Fibroblast of lung (primary cell): ENCODE measurements at regions not wholly inside any gene's neighbourhood (a gene's known extent, or its start where the extent isn't known, plus 50 kb on each side); places are given as distances from the start of the nearest gene placed in this dataset.

Experiments used
- DNase-seq, 2 donors: peaks; one replicate each; pipeline versions ENCODE4 v3.0.0 to v3.0.0-alpha.2; 2010; ENCODE audit warnings: low read depth in 2 of 2
- H2AFZ ChIP-seq: 2 replicates; pipeline ENCODE4 v1.5.1; 2012; ENCODE audit warnings: low read length, control low read depth, inconsistent platforms
- H3K27ac ChIP-seq: 2 replicates; pipeline ENCODE4 v1.5.1; 2011; ENCODE audit warnings: low read length, control low read depth; ENCODE audit not compliant: insufficient read depth
- H3K27me3 ChIP-seq: 2 replicates; pipeline ENCODE4 v1.5.1; 2011; ENCODE audit warnings: mild to moderate bottlenecking, low read length; ENCODE audit not compliant: control insufficient read depth, insufficient read depth
- H3K36me3 ChIP-seq: 2 replicates; pipeline ENCODE4 v1.5.1; 2011; ENCODE audit warnings: low read length; ENCODE audit not compliant: control insufficient read depth, insufficient read depth
- H3K4me1 ChIP-seq: 2 replicates; pipeline ENCODE4 v1.5.1; 2011; ENCODE audit warnings: low read length; ENCODE audit not compliant: control insufficient read depth, insufficient read depth; ENCODE audit errors: extremely low read depth
- H3K4me2 ChIP-seq: 2 replicates; pipeline ENCODE4 v1.5.1; 2011; ENCODE audit warnings: low read length, control low read depth; ENCODE audit not compliant: insufficient read depth; ENCODE audit errors: extremely low read depth
- H3K4me3 ChIP-seq, 4 experiments: fragments of 200-600 bp in 1 of 4; sonication (generic) in 1 of 4; replicated peaks in 1 of 4; 2 replicates each; pipeline ENCODE4 v1.5.1; 2011 to 2016; ENCODE audit warnings: low read length in 4 of 4, low read depth in 3 of 4, mild to moderate bottlenecking in 3 of 4, control low read depth in 2 of 4, inconsistent platforms in 1 of 4, mixed read lengths in 1 of 4; ENCODE audit not compliant: insufficient read depth in 1 of 4; ENCODE audit errors: control extremely low read depth in 1 of 4
- H3K79me2 ChIP-seq: 2 replicates; pipeline ENCODE4 v1.5.1; 2012; ENCODE audit warnings: mild to moderate bottlenecking, low read length, inconsistent platforms; ENCODE audit not compliant: control insufficient read depth, insufficient read depth
- H3K9ac ChIP-seq: 2 replicates; pipeline ENCODE4 v1.5.1; 2011; ENCODE audit warnings: mild to moderate bottlenecking, low read length, control low read depth; ENCODE audit not compliant: insufficient read depth
- H3K9me3 ChIP-seq: 2 replicates; pipeline ENCODE4 v1.5.1; 2012; ENCODE audit warnings: low read depth, low read length; ENCODE audit not compliant: control insufficient read depth, insufficient read depth
- H4K20me1 ChIP-seq: 2 replicates; pipeline ENCODE4 v1.5.1; 2011; ENCODE audit warnings: low read length; ENCODE audit not compliant: control insufficient read depth, insufficient read depth; ENCODE audit errors: extremely low read depth
- EZH2 ChIP-seq: IDR thresholded peaks from 2 replicates; pipeline ENCODE4 v1.5.1; 2012; ENCODE audit warnings: low read length, control low read depth, mild to moderate bottlenecking; ENCODE audit errors: missing control alignments
- TF ChIP-seq, protein P1 (sequence below), 2 donors: IDR thresholded peaks in 1 of 2; conservative IDR thresholded peaks in 1 of 2; 1 replicate in 1 of 2; 2 replicates in 1 of 2; pipeline ENCODE4 v1.5.1; 2011 to 2012; ENCODE audit warnings: low read length in 2 of 2, control low read depth in 1 of 2, inconsistent platforms in 1 of 2, low read depth in 1 of 2, mild to moderate bottlenecking in 1 of 2

DNA sequence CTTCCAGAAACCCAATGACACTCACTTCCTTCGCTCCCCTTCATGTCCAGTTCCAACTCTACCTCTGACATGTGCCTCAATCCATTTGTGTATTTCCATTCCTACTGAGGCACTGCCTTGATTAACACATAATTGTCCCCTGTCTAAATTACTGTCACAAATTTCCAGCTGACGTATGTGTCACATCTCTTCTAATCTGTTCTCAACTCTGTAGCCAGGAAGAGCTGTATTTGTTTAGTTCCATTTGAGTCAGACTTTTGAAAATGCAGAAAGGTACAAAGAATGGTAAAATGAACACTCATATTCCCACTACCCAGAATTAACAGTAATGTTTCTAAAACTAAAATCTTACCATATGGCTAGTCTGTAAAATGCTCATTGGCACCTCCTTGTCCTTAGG is 299.0 kb upstream of the GADL1 start:
- no peak overlapping the region for H3K4me2 ChIP-seq

DNA sequence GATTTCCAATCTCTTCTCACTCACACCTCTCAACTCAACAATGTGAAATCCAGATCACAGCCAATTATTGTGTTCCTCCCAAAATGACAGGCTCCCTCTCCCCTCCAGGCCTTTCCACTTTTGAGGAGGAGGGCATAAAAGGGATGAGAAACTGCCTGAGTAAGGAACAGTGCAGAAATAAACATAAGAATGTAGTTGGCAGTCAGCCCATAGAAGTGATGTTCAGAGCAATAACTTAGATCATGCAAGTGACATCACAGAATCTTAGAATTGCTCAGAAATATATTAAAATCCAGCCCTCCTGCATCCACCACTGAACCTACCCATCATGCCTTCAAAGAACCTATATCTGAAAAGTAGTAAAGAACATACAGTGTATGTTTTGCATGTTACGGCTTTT is 299.4 kb upstream of the GADL1 start:
- Histone ChIP-seq H3K27me3 (no peaks in the 10 kb centered on the region), H3K4me3 (no peak overlapping the region)
- TF ChIP-seq, protein P1, sequence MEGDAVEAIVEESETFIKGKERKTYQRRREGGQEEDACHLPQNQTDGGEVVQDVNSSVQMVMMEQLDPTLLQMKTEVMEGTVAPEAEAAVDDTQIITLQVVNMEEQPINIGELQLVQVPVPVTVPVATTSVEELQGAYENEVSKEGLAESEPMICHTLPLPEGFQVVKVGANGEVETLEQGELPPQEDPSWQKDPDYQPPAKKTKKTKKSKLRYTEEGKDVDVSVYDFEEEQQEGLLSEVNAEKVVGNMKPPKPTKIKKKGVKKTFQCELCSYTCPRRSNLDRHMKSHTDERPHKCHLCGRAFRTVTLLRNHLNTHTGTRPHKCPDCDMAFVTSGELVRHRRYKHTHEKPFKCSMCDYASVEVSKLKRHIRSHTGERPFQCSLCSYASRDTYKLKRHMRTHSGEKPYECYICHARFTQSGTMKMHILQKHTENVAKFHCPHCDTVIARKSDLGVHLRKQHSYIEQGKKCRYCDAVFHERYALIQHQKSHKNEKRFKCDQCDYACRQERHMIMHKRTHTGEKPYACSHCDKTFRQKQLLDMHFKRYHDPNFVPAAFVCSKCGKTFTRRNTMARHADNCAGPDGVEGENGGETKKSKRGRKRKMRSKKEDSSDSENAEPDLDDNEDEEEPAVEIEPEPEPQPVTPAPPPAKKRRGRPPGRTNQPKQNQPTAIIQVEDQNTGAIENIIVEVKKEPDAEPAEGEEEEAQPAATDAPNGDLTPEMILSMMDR (conservative IDR thresholded peaks at IDR 0.05 in 1 of 2, IDR thresholded peaks at IDR 0.05 in 1 of 2; ENCODE audit: low read depth in 1 of 2, low read length in 2 of 2) = no peak
- no peak for TF ChIP-seq EZH2

More for the DNA sequence above, 299.0 kb upstream of the GADL1 start:
- Histone ChIP-seq H2AFZ (no peak overlapping the region), H3K27me3 (no peaks in the 10 kb centered on the region), H3K4me3 (no peak overlapping the region), H3K9me3 (no peaks in the 10 kb centered on the region), H4K20me1 (no peaks in the 10 kb centered on the region), H3K4me1 (no peaks in the 10 kb centered on the region), H3K27ac (no peak overlapping the region), H3K79me2 (no peaks in the 10 kb centered on the region), H3K9ac (no peak overlapping the region), H3K36me3 (no peaks in the 10 kb centered on the region)
- TF ChIP-seq, protein P1 (conservative IDR thresholded peaks at IDR 0.05 in 1 of 2, IDR thresholded peaks at IDR 0.05 in 1 of 2; ENCODE audit: low read depth in 1 of 2, low read length in 2 of 2) = no peak
- TF ChIP-seq EZH2 = no peak
- no peak for DNase-seq

GRCh38 chr3:31196261-31196660 is 301.8 kb upstream of the GADL1 start:
- Histone ChIP-seq H2AFZ (no peak overlapping the region), H3K27ac (no peak overlapping the region), H3K9ac (no peak overlapping the region), H3K4me1 (no peaks in the 10 kb centered on the region), H4K20me1 (no peaks in the 10 kb centered on the region), H3K4me2 (no peak overlapping the region), H3K4me3 (no peak overlapping the region), H3K79me2 (no peaks in the 10 kb centered on the region), H3K27me3 (no peaks in the 10 kb centered on the region), H3K36me3 (no peaks in the 10 kb centered on the region), H3K9me3 (no peaks in the 10 kb centered on the region)
- DNase-seq = no peak
- TF ChIP-seq, protein P1 (conservative IDR thresholded peaks at IDR 0.05 in 1 of 2, IDR thresholded peaks at IDR 0.05 in 1 of 2; ENCODE audit: low read depth in 1 of 2, low read length in 2 of 2) = no peak
- TF ChIP-seq EZH2 = no peak

More for the DNA sequence above, 299.4 kb upstream of the GADL1 start:
- no peaks in the 10 kb centered on the region for H3K4me1 ChIP-seq
- H3K36me3 ChIP-seq = no peaks in the 10 kb centered on the region
- H3K9ac ChIP-seq = no peak overlapping the region
- peak; percentile 27 to 38 for DNase-seq
- no peak overlapping the region for H3K4me2 ChIP-seq
- H2AFZ ChIP-seq = no peak overlapping the region
- no peaks in the 10 kb centered on the region for H3K79me2 ChIP-seq
- no peaks in the 10 kb centered on the region for H3K9me3 ChIP-seq
- H4K20me1 ChIP-seq = no peaks in the 10 kb centered on the region
- H3K27ac ChIP-seq = no peak overlapping the region
